OCI-LY3 (cell line): ENCODE measurements at regions not wholly inside any gene's neighbourhood (a gene's known extent, or its start where the extent isn't known, plus 50 kb on each side); places are given as distances from the start of the nearest gene placed in this dataset.

ENCODE experiments used
- H2AFZ ChIP-seq: fragments of 200-600, 300-600 bp; shearing (Covaris generic); 2 replicates; pipeline ENCODE4 v1.6.0; 2014; ENCODE audit warnings: antibody characterized with exemption, low read depth, low read length
- H3K27ac ChIP-seq: fragments of 200-600, 300-600 bp; sonication (generic); 2 replicates; pipeline ENCODE4 v1.5.1; 2014; ENCODE audit warnings: mild to moderate bottlenecking, low read length, moderate library complexity, mixed read lengths
- H3K27me3 ChIP-seq: fragments of 200-600, 300-600 bp; sonication (generic); 2 replicates; pipeline ENCODE4 v1.6.1; 2014; ENCODE audit warnings: low read depth, low read length, mixed read lengths
- H3K36me3 ChIP-seq: fragments of 200-600, 300-600 bp; sonication (generic); replicated peaks from 2 replicates; pipeline ENCODE3; 2014; ENCODE audit warnings: low read depth, low read length, mixed read lengths
- H3K4me1 ChIP-seq: fragments of 300-600, 200-600 bp; sonication (generic); 2 replicates; pipeline ENCODE4 v1.6.1; 2014; ENCODE audit warnings: low read length, mixed read lengths
- H3K4me2 ChIP-seq: fragments of 200-600, 300-600 bp; sonication (generic); 2 replicates; pipeline ENCODE4 v1.6.1; 2014; ENCODE audit warnings: low read length, mixed read lengths
- H3K4me3 ChIP-seq: fragments of 300-600, 200-600 bp; sonication (generic); 2 replicates; pipeline ENCODE4 v1.5.1; 2014; ENCODE audit warnings: antibody characterized with exemption, mild to moderate bottlenecking, low read length, moderate library complexity
- H3K79me2 ChIP-seq: fragments of 300-600, 200-600 bp; shearing (Covaris generic); 2 replicates; pipeline ENCODE4 v1.6.1; 2014; ENCODE audit warnings: mild to moderate bottlenecking, low read length, mixed read lengths
- H3K9ac ChIP-seq: fragments of 300-600, 200-600 bp; shearing (Covaris generic); 2 replicates; pipeline ENCODE4 v1.6.0; 2014; ENCODE audit warnings: mild to moderate bottlenecking, low read length, moderate library complexity
- H3K9me3 ChIP-seq: fragments of 200-600, 300-600 bp; shearing (Covaris generic); 2 replicates; pipeline ENCODE4 v1.6.1; 2014; ENCODE audit warnings: low read length, mixed read lengths; ENCODE audit not compliant: insufficient read depth
- H4K20me1 ChIP-seq: fragments of 200-600, 300-600 bp; sonication (generic); 2 replicates; pipeline ENCODE4 v1.6.1; 2016; ENCODE audit warnings: low read length, mixed read lengths; ENCODE audit not compliant: insufficient read depth
- EZH2phosphoT487 ChIP-seq: fragments of 200-600 bp; shearing (Covaris generic); IDR thresholded peaks from 2 replicates; pipeline ENCODE4 v1.6.1; 2018; ENCODE audit warnings: antibody characterized with exemption, mixed run types, low read depth
- TF ChIP-seq, protein P1 (sequence below): fragments of 200-600, 300-600 bp; sonication (generic); IDR thresholded peaks from 2 replicates; pipeline ENCODE4 v1.5.1; 2014; ENCODE audit warnings: antibody characterized with exemption, low read length, low read depth

GRCh38 chr9:109939698-109940342 lies 159.8 kb downstream of the PALM2AKAP2 start:
- Histone ChIP-seq H3K4me1 (peaks cover 22% of the 10 kb centered on the region), H4K20me1 (no peaks in the 10 kb centered on the region), H3K36me3 (no peaks in the 10 kb centered on the region), H3K79me2 (no peaks in the 10 kb centered on the region), H3K27ac (no peak overlapping the region), H3K27me3 (no peaks in the 10 kb centered on the region), H3K4me3 (no peak overlapping the region), H2AFZ (no peak overlapping the region), H3K9me3 (no peaks in the 10 kb centered on the region), H3K4me2 (no peak overlapping the region), H3K9ac (no peak overlapping the region)
- TF ChIP-seq, protein P1, sequence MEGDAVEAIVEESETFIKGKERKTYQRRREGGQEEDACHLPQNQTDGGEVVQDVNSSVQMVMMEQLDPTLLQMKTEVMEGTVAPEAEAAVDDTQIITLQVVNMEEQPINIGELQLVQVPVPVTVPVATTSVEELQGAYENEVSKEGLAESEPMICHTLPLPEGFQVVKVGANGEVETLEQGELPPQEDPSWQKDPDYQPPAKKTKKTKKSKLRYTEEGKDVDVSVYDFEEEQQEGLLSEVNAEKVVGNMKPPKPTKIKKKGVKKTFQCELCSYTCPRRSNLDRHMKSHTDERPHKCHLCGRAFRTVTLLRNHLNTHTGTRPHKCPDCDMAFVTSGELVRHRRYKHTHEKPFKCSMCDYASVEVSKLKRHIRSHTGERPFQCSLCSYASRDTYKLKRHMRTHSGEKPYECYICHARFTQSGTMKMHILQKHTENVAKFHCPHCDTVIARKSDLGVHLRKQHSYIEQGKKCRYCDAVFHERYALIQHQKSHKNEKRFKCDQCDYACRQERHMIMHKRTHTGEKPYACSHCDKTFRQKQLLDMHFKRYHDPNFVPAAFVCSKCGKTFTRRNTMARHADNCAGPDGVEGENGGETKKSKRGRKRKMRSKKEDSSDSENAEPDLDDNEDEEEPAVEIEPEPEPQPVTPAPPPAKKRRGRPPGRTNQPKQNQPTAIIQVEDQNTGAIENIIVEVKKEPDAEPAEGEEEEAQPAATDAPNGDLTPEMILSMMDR = no peak
- no peak for TF ChIP-seq EZH2phosphoT487

- Histone ChIP-seq H3K79me2 (no peaks in the 10 kb centered on the region), H3K4me1 (peaks cover 14% of the 10 kb centered on the region), H3K36me3 (no peaks in the 10 kb centered on the region), H3K4me3 (no peak overlapping the region), H3K27me3 (no peaks in the 10 kb centered on the region), H3K27ac (no peak overlapping the region), H4K20me1 (no peaks in the 10 kb centered on the region), H3K4me2 (no peak overlapping the region), H3K9ac (no peak overlapping the region), H2AFZ (no peak overlapping the region), H3K9me3 (no peaks in the 10 kb centered on the region)
- no peak for TF ChIP-seq EZH2phosphoT487
- TF ChIP-seq, protein P1 = no peak
Observed at GRCh38 chr9:109940561-109940960, 160.6 kb downstream of the PALM2AKAP2 start.

- no peak overlapping the region for H3K9ac ChIP-seq
- TF ChIP-seq, protein P1 = no peak
- TF ChIP-seq EZH2phosphoT487 = no peak
- no peak overlapping the region for H3K4me3 ChIP-seq
- H3K79me2 ChIP-seq = no peaks in the 10 kb centered on the region
- no peaks in the 10 kb centered on the region for H3K36me3 ChIP-seq
- H3K4me1 ChIP-seq = peaks cover 2% of the 10 kb centered on the region
- H3K4me2 ChIP-seq = no peak overlapping the region
- H4K20me1 ChIP-seq = no peaks in the 10 kb centered on the region
- H3K9me3 ChIP-seq = no peaks in the 10 kb centered on the region
- H2AFZ ChIP-seq = no peak overlapping the region
- H3K27ac ChIP-seq = no peak overlapping the region
- no peaks in the 10 kb centered on the region for H3K27me3 ChIP-seq
Observed at GRCh38 chr9:109941771-109942170, 161.8 kb downstream of the PALM2AKAP2 start.

DNA sequence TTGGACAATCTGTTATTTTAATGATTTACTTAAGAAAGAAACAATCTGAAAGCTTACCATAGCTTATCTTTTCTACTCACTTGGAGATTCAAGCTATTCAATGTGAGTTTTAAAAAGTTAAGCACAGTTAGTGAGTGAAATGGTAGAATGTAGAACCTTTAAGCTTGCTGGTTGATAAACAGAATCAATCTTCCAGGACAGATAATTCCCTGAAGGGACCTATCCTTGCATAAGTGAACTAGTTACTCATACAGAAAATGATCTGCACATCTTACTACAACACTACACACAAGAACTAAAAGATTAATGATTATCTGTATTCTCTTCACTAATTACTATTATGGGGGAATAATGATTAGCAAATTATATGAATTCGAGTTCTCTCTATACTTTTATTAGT lies 165.6 kb downstream of the PALM2AKAP2 start:
- TF ChIP-seq, protein P1 = no peak
- no peak for TF ChIP-seq EZH2phosphoT487
- Histone ChIP-seq H3K4me1 (no peaks in the 10 kb centered on the region), H4K20me1 (no peaks in the 10 kb centered on the region), H3K4me2 (no peak overlapping the region), H2AFZ (no peak overlapping the region), H3K79me2 (no peaks in the 10 kb centered on the region), H3K36me3 (no peaks in the 10 kb centered on the region), H3K4me3 (no peak overlapping the region), H3K9ac (no peak overlapping the region), H3K9me3 (no peaks in the 10 kb centered on the region), H3K27ac (no peak overlapping the region), H3K27me3 (no peaks in the 10 kb centered on the region)
